Muscle layer of duodenum (tissue), 2 donors: ENCODE measurements at regions not wholly inside any gene's neighbourhood (a gene's known extent, or its start where the extent isn't known, plus 50 kb on each side); places are given as distances from the start of the nearest gene placed in this dataset.
"Not testable (repeated sequence)": the region's sequence is repeated elsewhere in the genome, so short reads cannot be mapped to it uniquely, and the experiment has no call there.

Experiments used
- H3K27ac ChIP-seq: one replicate; pipeline ENCODE4 v1.7.0; 2013; ENCODE audit warnings: mild to moderate bottlenecking, low read length
- H3K27me3 ChIP-seq: one replicate; pipeline ENCODE4 v1.7.0; 2013; ENCODE audit warnings: low read depth, mild to moderate bottlenecking, control low read depth, low read length
- H3K36me3 ChIP-seq, 2 donors: one replicate each; pipeline ENCODE4 v1.7.0; 2013; ENCODE audit warnings: low read length in 2 of 2, control low read depth in 1 of 2, mild to moderate bottlenecking in 1 of 2; ENCODE audit not compliant: insufficient read depth in 2 of 2, control insufficient read depth in 1 of 2
- H3K4me1 ChIP-seq, 2 donors: one replicate each; pipeline ENCODE4 v1.7.0; 2013; ENCODE audit warnings: low read length in 2 of 2, mild to moderate bottlenecking in 2 of 2, control low read depth in 1 of 2, moderate library complexity in 1 of 2; ENCODE audit not compliant: insufficient read depth in 2 of 2, control insufficient read depth in 1 of 2
- H3K4me3 ChIP-seq, 2 donors: one replicate each; pipeline ENCODE4 v1.7.0; 2013; ENCODE audit warnings: low read length in 2 of 2, low read depth in 1 of 2, mild to moderate bottlenecking in 1 of 2
- H3K9me3 ChIP-seq, 2 donors: one replicate each; pipeline ENCODE4 v1.7.0; 2013; ENCODE audit warnings: low read length in 2 of 2, control low read depth in 1 of 2, mild to moderate bottlenecking in 1 of 2; ENCODE audit not compliant: control insufficient read depth in 1 of 2
- donor health status: healthy.

GRCh38 chr5:135167634-135168033 lies 133.6 kb upstream of the PITX1 start:
- Histone ChIP-seq H3K9me3 (no peaks in the 10 kb centered on the region), H3K36me3 (no peaks in the 10 kb centered on the region), H3K27me3 (peaks cover 5% of the 10 kb centered on the region), H3K4me1 (no peaks in the 10 kb centered on the region), H3K4me3 (no peak overlapping the region), H3K27ac (no peak overlapping the region)

DNA sequence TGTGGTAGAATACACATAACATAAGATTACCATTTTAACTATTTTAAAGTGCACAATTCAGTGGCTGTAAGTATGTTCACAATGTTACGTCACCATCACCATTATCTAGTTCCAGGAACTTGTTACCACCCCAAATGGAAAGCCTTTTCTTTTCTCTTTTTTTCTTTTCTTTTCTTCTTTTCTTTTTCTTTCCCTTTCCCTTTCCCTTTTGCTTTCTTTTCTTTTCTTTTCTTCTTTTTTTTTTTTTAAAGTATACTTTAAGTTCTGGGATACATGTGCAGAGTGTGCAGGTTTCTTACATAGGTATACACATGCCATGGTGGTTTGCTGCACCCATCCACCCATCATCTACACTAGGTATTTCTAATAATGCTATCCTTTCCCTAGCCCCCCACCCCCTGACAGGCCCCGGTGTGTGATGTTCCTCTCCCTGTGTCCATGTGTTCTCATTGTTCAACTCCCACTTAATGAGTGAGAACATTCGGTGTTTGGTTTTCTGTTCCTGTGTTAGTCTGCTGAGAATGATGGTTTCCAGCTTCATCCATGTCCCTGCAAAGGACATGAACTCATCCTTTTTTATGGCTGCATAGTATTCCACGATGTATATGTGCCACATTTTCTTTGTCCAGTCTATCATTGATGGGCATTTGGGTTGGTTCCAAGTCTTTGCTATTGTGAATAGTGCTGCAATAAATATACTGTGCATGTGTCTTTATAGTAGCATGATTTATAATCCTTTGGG lies 131.0 kb upstream of the PITX1 start:
- H3K4me1 ChIP-seq, H3K9me3 ChIP-seq, H3K36me3 ChIP-seq, H3K27me3 ChIP-seq, H3K27ac ChIP-seq, H3K4me3 ChIP-seq: not testable (repeated sequence)

GRCh38 chr5:135163964-135164363 lies 129.9 kb upstream of the PITX1 start:
- Histone ChIP-seq H3K9me3 (peaks cover under 1 to 9% of the 10 kb centered on the region in 2 donors), H3K4me3 (no peak overlapping the region), H3K36me3 (no peaks in the 10 kb centered on the region), H3K27ac (no peak overlapping the region), H3K27me3 (no peaks in the 10 kb centered on the region), H3K4me1 (no peaks in the 10 kb centered on the region)

- Histone ChIP-seq H3K4me3 (no peak overlapping the region), H3K36me3 (no peaks in the 10 kb centered on the region), H3K27me3 (no peaks in the 10 kb centered on the region), H3K27ac (no peak overlapping the region), H3K9me3 (peaks cover 7 to 15% of the 10 kb centered on the region in 2 donors), H3K4me1 (no peaks in the 10 kb centered on the region)
Measured at GRCh38 chr5:135163391-135163790, 129.4 kb upstream of the PITX1 start.

DNA sequence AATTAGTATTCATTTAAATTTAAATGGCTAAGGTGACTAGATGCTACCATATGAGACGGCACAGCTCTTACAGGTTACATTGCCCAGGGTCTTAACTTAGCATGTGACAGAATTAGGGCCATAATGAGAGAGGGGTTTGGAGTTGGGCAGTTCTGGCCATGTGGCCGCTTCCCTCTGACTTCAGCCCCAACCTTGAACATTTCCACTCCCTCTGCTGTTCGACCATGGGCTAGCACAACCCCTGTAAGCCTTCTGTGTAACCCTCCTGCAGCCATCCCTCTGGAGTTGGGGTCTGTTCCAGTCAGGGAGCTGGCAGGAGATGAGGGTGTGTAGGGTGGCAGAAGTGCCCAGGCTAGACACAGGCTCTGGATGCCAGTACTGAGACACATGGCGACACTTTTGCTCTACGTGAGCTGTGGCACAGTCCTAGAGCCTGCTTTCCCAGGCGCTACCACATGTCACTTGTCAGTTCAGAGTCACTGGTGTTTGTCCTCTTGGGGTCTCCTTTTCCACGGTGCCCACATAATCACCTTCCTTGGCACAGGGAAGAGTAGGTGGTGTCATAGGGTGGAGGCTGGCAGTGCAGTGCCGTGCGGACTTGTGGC lies 128.7 kb upstream of the PITX1 start:
- Histone ChIP-seq H3K4me1 (no peaks in the 10 kb centered on the region), H3K9me3 (peaks cover 7 to 20% of the 10 kb centered on the region in 2 donors), H3K27ac (no peak overlapping the region), H3K4me3 (no peak overlapping the region), H3K27me3 (no peaks in the 10 kb centered on the region), H3K36me3 (no peaks in the 10 kb centered on the region)

DNA sequence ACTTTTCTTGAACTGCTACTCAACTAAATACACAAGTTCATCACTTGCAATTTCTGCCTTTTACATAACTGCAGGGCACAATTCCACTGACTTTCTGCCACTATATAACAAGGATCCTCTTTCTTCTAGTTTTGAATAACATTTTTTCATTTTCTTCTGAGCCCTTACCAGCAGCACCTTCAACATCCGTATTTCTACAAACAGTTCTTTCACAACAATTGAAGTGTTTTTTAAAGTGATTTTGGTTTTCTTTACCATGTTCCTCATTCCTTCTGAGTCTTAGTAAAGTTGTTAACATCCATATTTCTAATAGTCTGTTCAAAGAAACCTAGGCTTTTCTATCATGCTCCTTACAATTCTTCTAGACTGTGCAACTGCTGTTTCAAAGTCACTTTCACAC lies 127.2 kb upstream of the PITX1 start:
- H3K9me3 ChIP-seq = peaks cover 7 to 33% of the 10 kb centered on the region in 2 donors
- H3K36me3 ChIP-seq = no peaks in the 10 kb centered on the region
- H3K27ac ChIP-seq = no peak overlapping the region
- H3K4me3 ChIP-seq = no peak overlapping the region
- no peaks in the 10 kb centered on the region for H3K27me3 ChIP-seq
- no peaks in the 10 kb centered on the region for H3K4me1 ChIP-seq

DNA sequence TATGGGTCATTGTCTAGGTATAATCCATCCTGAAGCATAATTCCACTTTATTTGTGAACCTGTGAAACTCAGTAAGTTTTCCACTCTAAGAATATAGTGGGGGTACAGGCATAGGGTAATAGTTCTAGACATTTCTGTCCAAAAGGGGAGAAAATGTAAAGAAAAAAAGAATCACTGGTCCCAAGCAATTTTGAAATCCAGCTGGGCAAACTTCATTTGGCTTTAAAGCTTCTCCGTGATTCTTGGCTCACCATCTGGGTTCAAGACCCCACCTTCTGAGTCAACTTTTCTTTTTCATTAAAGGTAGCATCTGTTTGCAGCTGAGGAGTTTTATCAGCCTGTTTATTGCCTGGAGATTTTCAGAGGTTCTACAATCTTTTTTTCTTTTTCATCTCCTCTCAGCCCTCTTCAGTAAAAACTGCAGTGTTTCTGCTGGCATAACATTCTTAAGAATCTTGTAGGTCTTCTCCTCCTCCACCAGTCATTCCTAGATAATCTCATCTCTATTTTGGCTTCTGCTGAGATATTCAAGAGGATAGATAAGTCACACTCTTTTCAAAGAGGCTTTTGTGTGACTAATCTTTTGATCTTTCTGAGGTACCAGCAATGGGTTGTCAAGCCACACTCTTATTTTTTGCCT lies 126.1 kb upstream of the PITX1 start:
- Histone ChIP-seq H3K4me1 (no peaks in the 10 kb centered on the region), H3K9me3 (peaks cover 7 to 33% of the 10 kb centered on the region in 2 donors), H3K4me3 (no peak overlapping the region), H3K27ac (no peak overlapping the region), H3K36me3 (no peaks in the 10 kb centered on the region), H3K27me3 (no peaks in the 10 kb centered on the region)

GRCh38 chr5:135159626-135160025 lies 125.6 kb upstream of the PITX1 start:
- H3K4me3 ChIP-seq = no peak overlapping the region
- H3K27me3 ChIP-seq = no peaks in the 10 kb centered on the region
- no peaks in the 10 kb centered on the region for H3K36me3 ChIP-seq
- H3K27ac ChIP-seq = no peak overlapping the region
- no peaks in the 10 kb centered on the region for H3K4me1 ChIP-seq
- H3K9me3 ChIP-seq = peaks cover 7 to 33% of the 10 kb centered on the region in 2 donors

DNA sequence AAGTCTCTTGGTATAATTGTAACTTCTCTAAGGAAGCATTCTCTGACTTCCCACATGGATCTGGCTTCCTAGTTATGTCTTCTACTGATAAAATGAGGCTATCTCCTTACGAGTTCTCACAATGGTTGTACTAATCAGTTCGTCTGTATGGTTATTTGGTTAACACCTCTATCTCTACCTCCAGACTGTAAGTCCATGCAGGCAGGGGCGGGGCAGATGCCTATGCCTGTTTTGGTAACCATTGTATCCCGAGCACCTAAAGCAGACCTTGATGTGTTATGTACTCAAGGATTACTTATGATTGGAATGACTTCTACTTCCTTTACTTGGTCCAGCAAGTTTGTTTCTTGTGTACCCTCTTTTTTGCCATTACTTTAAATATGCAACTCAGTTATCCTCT lies 125.0 kb upstream of the PITX1 start:
- Histone ChIP-seq H3K9me3 (peaks cover 7 to 33% of the 10 kb centered on the region in 2 donors), H3K4me3 (no peak overlapping the region), H3K4me1 (no peaks in the 10 kb centered on the region), H3K36me3 (no peaks in the 10 kb centered on the region), H3K27ac (no peak overlapping the region), H3K27me3 (no peaks in the 10 kb centered on the region)

DNA sequence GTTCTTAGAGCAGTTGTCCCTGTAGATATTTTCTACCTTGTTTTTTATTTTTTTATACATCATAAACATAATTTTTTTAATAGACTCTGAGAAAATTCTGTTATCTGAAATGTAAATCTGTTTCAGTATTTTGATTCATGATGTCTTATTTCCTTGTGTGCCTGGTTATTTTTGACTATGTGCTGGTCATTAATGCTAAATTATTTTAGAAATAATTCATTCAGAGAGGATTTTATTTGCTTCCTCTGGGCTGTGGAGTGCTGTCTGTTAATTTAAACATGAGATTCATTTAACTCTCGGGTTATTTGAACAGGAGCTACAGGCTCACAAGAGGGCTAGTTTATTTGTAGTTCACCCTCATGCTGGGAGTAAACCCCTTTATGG lies 124.3 kb upstream of the PITX1 start:
- H3K27me3 ChIP-seq = no peaks in the 10 kb centered on the region
- no peaks in the 10 kb centered on the region for H3K4me1 ChIP-seq
- no peak overlapping the region for H3K27ac ChIP-seq

GRCh38 chr5:135157421-135158313 lies 123.6 kb upstream of the PITX1 start:
- peaks cover 7 to 33% of the 10 kb centered on the region in 2 donors for H3K9me3 ChIP-seq
- H3K4me1 ChIP-seq = no peaks in the 10 kb centered on the region
- no peak overlapping the region for H3K4me3 ChIP-seq
- no peak overlapping the region for H3K27ac ChIP-seq
- no peaks in the 10 kb centered on the region for H3K36me3 ChIP-seq
- H3K27me3 ChIP-seq = no peaks in the 10 kb centered on the region

More for the DNA sequence above, 124.3 kb upstream of the PITX1 start:
- peaks cover 7 to 33% of the 10 kb centered on the region in 2 donors for H3K9me3 ChIP-seq
- no peaks in the 10 kb centered on the region for H3K36me3 ChIP-seq
- no peak overlapping the region for H3K4me3 ChIP-seq
